H1 (cell line): ENCODE measurements at regions not wholly inside any gene's neighbourhood (a gene's known extent, or its start where the extent isn't known, plus 50 kb on each side); places are given as distances from the start of the nearest gene placed in this dataset.

Source experiments
- CEBPB ChIP-seq: IDR thresholded peaks from 2 replicates; pipeline ENCODE4 v1.6.1; 2012; ENCODE audit warnings: low read depth, low read length
- CREB1 ChIP-seq: IDR thresholded peaks from 2 replicates; pipeline ENCODE4 v1.6.1; 2012; ENCODE audit warnings: inconsistent platforms
- CTCF ChIP-seq, 3 experiments: IDR thresholded peaks; 1 replicate in 2 of 3; 2 replicates in 1 of 3; pipeline versions ENCODE4 v1.5.1 to v1.6.1; 2011; ENCODE audit warnings: low read length in 3 of 3, mild to moderate bottlenecking in 3 of 3, inconsistent platforms in 2 of 3, low read depth in 1 of 3, moderate library complexity in 1 of 3; ENCODE audit not compliant: insufficient read depth in 1 of 3; ENCODE audit errors: control extremely low read depth in 1 of 3
- E2F6 ChIP-seq: IDR thresholded peaks from 2 replicates; pipeline ENCODE4 v1.6.1; 2012; ENCODE audit warnings: inconsistent platforms
- JUN ChIP-seq: IDR thresholded peaks from 2 replicates; pipeline ENCODE4 v1.6.1; 2011; ENCODE audit warnings: low read depth, mild to moderate bottlenecking, improper control_type of control experiment, low read length
- RBBP5 ChIP-seq: IDR thresholded peaks from 2 replicates; pipeline ENCODE4 v1.7.1; 2012; ENCODE audit warnings: low read depth, mild to moderate bottlenecking, inconsistent platforms, low read length, moderate library complexity, borderline replicate concordance
- RNF2 ChIP-seq: fragments of 200-900, 300-1000 bp; sonication (generic); IDR thresholded peaks from 2 replicates; pipeline ENCODE4 v1.7.1; 2016; ENCODE audit warnings: borderline replicate concordance, low read depth, mild to moderate bottlenecking, antibody characterized with exemption, low read length; ENCODE audit not compliant: poor library complexity, severe bottlenecking; ENCODE audit errors: missing control alignments
- TAF1 ChIP-seq: IDR thresholded peaks from 2 replicates; pipeline ENCODE4 v1.6.1; 2011; ENCODE audit warnings: mild to moderate bottlenecking, low read depth, low read length
- TEAD4 ChIP-seq: IDR thresholded peaks from 2 replicates; pipeline ENCODE4 v1.6.1; 2012; ENCODE audit warnings: low read depth, low read length, inconsistent platforms, mixed read lengths

DNA sequence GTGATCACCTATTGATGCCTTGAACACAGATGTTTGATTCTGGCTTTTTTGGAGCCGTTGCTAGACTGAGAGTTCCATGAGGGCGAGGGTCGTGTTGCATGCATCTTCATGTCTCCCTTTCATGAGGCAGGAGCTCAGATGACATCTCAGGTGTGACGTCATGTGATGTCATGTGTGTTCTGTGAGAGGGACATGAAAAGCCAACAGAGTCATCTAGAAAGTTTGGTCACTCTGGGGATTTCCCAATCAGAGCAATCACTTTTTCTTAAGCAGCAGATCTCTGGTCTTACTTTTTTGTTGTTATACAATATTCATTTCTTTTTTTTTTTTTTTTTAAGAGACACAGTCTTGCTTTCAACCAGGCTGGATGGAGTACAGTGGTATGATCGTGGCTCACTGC, 411.8 kb downstream of the PREX1 start:
- no peak for TF ChIP-seq RNF2
- no peak for TF ChIP-seq CEBPB
- TF ChIP-seq TEAD4: no peak
- no peak for TF ChIP-seq RBBP5
- TF ChIP-seq TAF1: no peak
- no peak for TF ChIP-seq JUN
- TF ChIP-seq E2F6: no peak
- TF ChIP-seq CREB1: no peak
- no peak for TF ChIP-seq CTCF (IDR thresholded peaks at IDR 0.05; ENCODE audit: control extremely low read depth in 1 of 3, insufficient read depth in 1 of 3, low read depth in 1 of 3, low read length in 3 of 3)
